Dendritic cell treated with granulocyte-macrophage colony-stimulating factor and Interleukin-4, amounts not matched to agents 40 ng/mL and 50 ng/mL, for 4 days (primary cell): ENCODE measurements at regions not wholly inside any gene's neighbourhood (a gene's known extent, or its start where the extent isn't known, plus 50 kb on each side); places are given as distances from the start of the nearest gene placed in this dataset.

ENCODE experiments used
- H3K27ac Mint-ChIP-seq: one replicate; pipeline ENCODE4 v1.8.0; 2022; ENCODE audit warnings: mild to moderate bottlenecking, mixed read lengths
- H3K27me3 Mint-ChIP-seq: one replicate; pipeline ENCODE4 v1.8.0; 2022; ENCODE audit warnings: mild to moderate bottlenecking, mixed read lengths
- H3K36me3 Mint-ChIP-seq: one replicate; pipeline ENCODE4 v1.8.0; 2022; ENCODE audit warnings: low read depth, mixed read lengths
- H3K4me1 Mint-ChIP-seq: one replicate; pipeline ENCODE4 v1.8.0; 2022; ENCODE audit warnings: low read depth, mixed read lengths
- H3K4me3 Mint-ChIP-seq: one replicate; pipeline ENCODE4 v1.8.0; 2022; ENCODE audit warnings: mild to moderate bottlenecking, moderate library complexity, mixed read lengths
- H3K9me3 Mint-ChIP-seq: one replicate; pipeline ENCODE4 v1.8.0; 2022; ENCODE audit warnings: mixed read lengths
- intact Hi-C: fragments of 100-400 bp; cut with micrococcal nuclease; formaldehyde crosslinking; loops from one replicate; pipeline ENCODE4 v1.15.0; 2022

DNA sequence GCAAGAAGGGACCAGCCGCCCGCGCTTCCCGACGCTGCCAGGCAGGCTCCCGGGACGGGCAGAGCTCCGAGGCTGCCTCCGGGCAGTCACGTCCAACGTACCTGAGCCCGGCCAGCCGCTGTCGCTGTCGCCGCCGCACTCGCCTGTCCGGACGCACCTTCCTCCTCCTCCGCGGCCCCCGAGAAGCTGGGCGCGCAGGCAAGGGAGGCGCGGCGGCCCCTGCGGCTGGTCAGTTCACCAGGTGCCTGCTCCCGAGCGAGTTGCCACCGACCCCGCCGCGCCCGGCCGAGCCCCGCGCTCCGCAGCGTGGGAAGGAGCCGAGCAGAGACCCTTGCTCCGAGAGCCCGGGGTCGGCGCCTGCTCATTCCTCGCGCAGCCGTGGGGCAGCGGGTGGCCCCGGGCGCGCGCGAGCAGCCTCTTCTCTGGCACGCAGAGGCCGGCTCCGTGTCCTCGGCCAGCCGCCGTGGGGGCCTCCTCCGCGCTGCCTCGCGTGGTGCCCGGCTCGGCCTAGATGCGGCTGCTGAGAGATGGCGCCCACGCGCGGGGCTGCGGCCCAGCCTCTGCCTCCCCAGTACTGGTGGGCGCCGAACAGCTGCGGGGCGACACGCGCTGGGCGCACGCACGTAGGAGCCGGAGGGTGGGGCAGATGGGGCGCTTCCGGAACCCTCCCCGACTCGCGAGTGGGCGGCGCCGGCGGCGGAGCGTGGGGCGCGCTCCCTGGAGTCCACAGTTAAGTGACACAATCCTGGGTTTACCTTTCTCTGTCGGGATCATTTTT is 419.4 kb downstream of the UQCRFS1 start:
- no peak overlapping the region for H3K27ac Mint-ChIP-seq
- no peak overlapping the region for H3K4me3 Mint-ChIP-seq
- peaks cover 6% of the 10 kb centered on the region for H3K9me3 Mint-ChIP-seq
- peaks cover 30% of the 10 kb centered on the region for H3K27me3 Mint-ChIP-seq
- no peaks in the 10 kb centered on the region for H3K4me1 Mint-ChIP-seq
- intact Hi-C loops = no loop called here
- H3K36me3 Mint-ChIP-seq = no peaks in the 10 kb centered on the region

GRCh38 chr19:28785971-28786370 is 427.0 kb downstream of the UQCRFS1 start:
- Mint-ChIP-seq H3K36me3 (no peaks in the 10 kb centered on the region), H3K9me3 (peaks cover 35% of the 10 kb centered on the region), H3K4me3 (no peak overlapping the region), H3K27ac (no peak overlapping the region), H3K27me3 (no peaks in the 10 kb centered on the region), H3K4me1 (no peaks in the 10 kb centered on the region)
- intact Hi-C loops = no loop called here

GRCh38 chr19:28764066-28764465 is 448.9 kb downstream of the UQCRFS1 start:
- no peaks in the 10 kb centered on the region for H3K27me3 Mint-ChIP-seq
- no peaks in the 10 kb centered on the region for H3K36me3 Mint-ChIP-seq
- H3K4me1 Mint-ChIP-seq = no peaks in the 10 kb centered on the region
- no peak overlapping the region for H3K27ac Mint-ChIP-seq
- H3K4me3 Mint-ChIP-seq = no peak overlapping the region
- H3K9me3 Mint-ChIP-seq = peaks cover 38% of the 10 kb centered on the region
- intact Hi-C loops = no loop called here

DNA sequence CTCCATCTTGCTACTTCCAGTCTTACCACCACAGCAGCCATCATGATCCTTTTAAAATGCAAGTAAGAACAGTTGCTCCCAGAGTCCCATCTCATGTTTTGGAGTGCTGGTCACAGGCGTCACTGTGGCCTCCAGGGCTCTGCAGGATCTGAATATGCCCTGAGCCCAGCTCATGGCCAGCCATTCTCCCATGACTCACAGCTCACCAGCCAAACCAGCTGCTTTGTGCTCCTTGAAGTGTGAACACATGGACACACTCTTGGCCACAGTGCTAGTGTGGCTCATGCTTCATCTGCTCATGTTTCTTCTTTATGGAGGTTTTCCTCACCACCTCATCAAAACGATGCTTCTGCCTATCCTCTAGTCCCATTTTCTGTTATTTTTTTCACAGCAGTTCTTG is 466.5 kb downstream of the UQCRFS1 start:
- H3K27me3 Mint-ChIP-seq = no peaks in the 10 kb centered on the region
- intact Hi-C loops = no loop called here
- peaks cover 7% of the 10 kb centered on the region for H3K9me3 Mint-ChIP-seq
- H3K27ac Mint-ChIP-seq = no peak overlapping the region
- no peaks in the 10 kb centered on the region for H3K36me3 Mint-ChIP-seq
- no peaks in the 10 kb centered on the region for H3K4me1 Mint-ChIP-seq
- H3K4me3 Mint-ChIP-seq = no peak overlapping the region

DNA sequence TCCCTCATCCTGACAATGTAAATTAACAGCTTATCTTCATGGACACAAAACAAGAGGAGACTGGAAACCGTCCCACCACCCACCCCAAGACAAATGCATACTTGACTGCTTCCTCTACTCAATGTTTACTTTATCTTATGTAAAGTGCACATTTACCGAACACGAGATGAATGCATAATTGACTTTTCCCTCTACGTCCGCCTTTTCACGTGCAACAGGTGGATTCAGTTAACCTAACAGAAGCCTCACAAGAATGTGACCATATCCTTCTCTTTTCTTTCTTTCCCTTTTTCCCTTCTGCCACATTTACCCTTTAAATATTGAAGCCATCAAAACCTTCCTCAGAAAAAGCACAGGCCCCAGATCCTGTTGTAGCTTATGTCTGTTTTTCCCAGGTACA is 468.0 kb downstream of the UQCRFS1 start:
- Mint-ChIP-seq H3K36me3 (no peaks in the 10 kb centered on the region), H3K4me3 (no peak overlapping the region)
- intact Hi-C loops = no loop called here

DNA sequence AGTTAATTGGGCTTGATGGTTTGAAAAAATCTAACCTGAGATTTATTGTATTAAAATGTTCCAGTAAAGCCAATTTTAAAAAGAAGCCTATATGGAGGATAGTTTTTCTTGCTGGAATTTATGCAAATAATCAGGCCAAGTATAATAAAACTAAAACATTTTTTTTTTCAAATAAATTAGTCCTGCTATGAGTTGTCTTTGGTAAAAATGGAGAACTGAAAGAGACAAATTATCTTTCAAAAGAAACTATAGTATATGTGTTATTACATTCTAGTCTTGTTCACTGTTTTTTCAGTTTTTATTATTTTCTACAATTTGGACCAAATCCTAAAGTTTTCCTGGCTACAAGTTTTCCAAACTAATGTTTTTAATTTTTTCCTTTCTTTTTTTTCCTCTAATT is 468.9 kb downstream of the UQCRFS1 start:
- H3K9me3 Mint-ChIP-seq = no peaks in the 10 kb centered on the region
- no peaks in the 10 kb centered on the region for H3K4me1 Mint-ChIP-seq
- H3K4me3 Mint-ChIP-seq = no peak overlapping the region
- no peak overlapping the region for H3K27ac Mint-ChIP-seq
- H3K27me3 Mint-ChIP-seq = no peaks in the 10 kb centered on the region
- intact Hi-C loops = no loop called here
- H3K36me3 Mint-ChIP-seq = no peaks in the 10 kb centered on the region

More for the DNA sequence above, 468.0 kb downstream of the UQCRFS1 start:
- Mint-ChIP-seq H3K27ac (no peak overlapping the region), H3K4me1 (no peaks in the 10 kb centered on the region), H3K27me3 (no peaks in the 10 kb centered on the region), H3K9me3 (no peaks in the 10 kb centered on the region)

DNA sequence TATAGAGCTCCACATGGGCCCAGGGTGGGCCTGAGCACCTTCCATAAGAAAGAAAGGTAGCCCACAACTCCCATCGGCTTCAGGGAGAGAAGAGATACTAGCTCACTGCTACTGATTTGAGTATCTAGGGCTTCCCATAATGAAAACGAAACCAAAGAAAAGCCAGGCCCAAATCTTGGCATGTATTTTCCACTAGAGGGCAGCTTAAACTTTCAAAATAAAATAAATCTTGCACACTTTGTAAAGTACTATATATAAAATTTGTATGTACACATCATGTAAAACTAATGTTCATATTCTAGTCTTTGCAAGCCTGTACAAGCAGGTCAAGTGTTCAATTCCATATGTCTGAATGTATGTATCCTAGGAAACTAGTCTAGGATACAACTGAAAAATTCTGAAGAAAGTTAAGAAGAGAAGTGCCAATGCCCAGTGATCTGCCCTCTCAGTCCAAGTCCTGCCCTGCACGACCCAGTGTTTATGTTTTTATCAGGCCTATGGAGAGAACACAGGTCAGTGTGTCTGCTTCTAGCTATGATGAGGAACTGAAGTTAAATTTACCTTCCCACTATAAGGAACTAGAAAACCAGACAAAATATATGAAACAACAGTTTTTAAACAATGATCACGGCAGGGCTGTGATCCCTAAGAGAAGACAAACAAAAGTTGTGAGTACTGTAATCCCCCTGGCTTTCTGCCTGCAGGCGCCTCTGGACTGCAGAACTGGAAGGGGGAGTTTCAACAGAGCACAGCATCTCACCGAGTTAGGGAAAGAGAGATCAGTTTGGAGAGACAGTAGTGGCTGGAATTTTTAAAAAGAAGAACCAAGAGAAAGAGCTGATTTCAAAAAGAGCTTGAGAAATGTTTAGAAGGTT is 475.7 kb downstream of the UQCRFS1 start:
- H3K9me3 Mint-ChIP-seq = no peaks in the 10 kb centered on the region
- H3K36me3 Mint-ChIP-seq = no peaks in the 10 kb centered on the region
- intact Hi-C loops = no loop called here
- peaks cover 1% of the 10 kb centered on the region for H3K27me3 Mint-ChIP-seq
- no peak overlapping the region for H3K27ac Mint-ChIP-seq
- H3K4me3 Mint-ChIP-seq = no peak overlapping the region
- H3K4me1 Mint-ChIP-seq = peaks cover 5% of the 10 kb centered on the region

- H3K4me1 Mint-ChIP-seq = peaks cover 5% of the 10 kb centered on the region
- peaks cover 1% of the 10 kb centered on the region for H3K27me3 Mint-ChIP-seq
- H3K27ac Mint-ChIP-seq = no peak overlapping the region
- H3K36me3 Mint-ChIP-seq = no peaks in the 10 kb centered on the region
- H3K4me3 Mint-ChIP-seq = no peak overlapping the region
- intact Hi-C loops = no loop called here
- no peaks in the 10 kb centered on the region for H3K9me3 Mint-ChIP-seq
These were observed 476.4 kb downstream of the UQCRFS1 start for GRCh38 chr19:28736528-28736927.

- peaks cover 27% of the 10 kb centered on the region for H3K27me3 Mint-ChIP-seq
- H3K9me3 Mint-ChIP-seq = no peaks in the 10 kb centered on the region
- intact Hi-C loops = no loop called here
- peaks cover under 1% of the 10 kb centered on the region for H3K4me1 Mint-ChIP-seq
- no peaks in the 10 kb centered on the region for H3K36me3 Mint-ChIP-seq
- no peak overlapping the region for H3K4me3 Mint-ChIP-seq
- H3K27ac Mint-ChIP-seq = no peak overlapping the region
These were observed 481.4 kb downstream of the UQCRFS1 start for GRCh38 chr19:28731577-28731976.

GRCh38 chr19:28730791-28731512 is 482.0 kb downstream of the UQCRFS1 start:
- Mint-ChIP-seq H3K4me1 (no peaks in the 10 kb centered on the region), H3K4me3 (no peak overlapping the region), H3K36me3 (no peaks in the 10 kb centered on the region), H3K9me3 (no peaks in the 10 kb centered on the region), H3K27me3 (peaks cover 30% of the 10 kb centered on the region), H3K27ac (no peak overlapping the region)
- intact Hi-C loops = no loop called here

DNA sequence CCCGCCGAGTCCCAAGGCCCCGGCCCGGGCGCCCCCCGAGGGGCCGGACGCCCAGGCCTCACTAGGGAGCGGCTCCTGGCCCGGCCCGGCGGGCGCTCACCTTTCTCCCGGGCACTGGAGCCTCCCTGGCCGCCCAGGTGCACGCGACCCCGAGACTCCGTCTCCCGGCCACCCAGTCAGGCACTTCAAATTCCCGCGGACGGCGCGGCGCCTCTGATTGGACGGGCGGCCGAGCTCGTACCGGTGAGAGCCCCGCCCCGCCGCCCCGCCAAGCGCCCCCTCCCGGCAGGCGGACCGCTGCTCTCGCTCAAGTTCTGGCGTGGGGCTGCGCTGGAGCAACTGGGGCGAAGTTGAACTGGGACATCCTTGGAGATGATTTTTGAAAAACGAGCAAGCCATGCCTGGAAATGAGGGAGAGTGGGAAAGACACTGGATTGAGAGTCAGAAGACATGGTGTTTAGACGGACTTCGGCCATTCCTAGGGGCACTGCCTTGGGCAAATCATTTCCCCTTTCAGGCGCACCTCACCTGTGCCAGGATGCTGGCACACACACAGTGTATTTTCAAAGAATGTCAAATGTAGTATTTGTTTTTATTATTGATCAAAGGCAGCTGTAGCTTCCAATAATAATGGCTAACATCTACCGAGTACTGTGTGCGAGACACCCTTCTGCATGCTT is 485.3 kb downstream of the UQCRFS1 start:
- Mint-ChIP-seq H3K27me3 (peaks cover 36% of the 10 kb centered on the region), H3K36me3 (no peaks in the 10 kb centered on the region), H3K4me1 (no peaks in the 10 kb centered on the region), H3K9me3 (no peaks in the 10 kb centered on the region), H3K4me3 (no peak overlapping the region), H3K27ac (no peak overlapping the region)
- intact Hi-C loops = no loop called here

DNA sequence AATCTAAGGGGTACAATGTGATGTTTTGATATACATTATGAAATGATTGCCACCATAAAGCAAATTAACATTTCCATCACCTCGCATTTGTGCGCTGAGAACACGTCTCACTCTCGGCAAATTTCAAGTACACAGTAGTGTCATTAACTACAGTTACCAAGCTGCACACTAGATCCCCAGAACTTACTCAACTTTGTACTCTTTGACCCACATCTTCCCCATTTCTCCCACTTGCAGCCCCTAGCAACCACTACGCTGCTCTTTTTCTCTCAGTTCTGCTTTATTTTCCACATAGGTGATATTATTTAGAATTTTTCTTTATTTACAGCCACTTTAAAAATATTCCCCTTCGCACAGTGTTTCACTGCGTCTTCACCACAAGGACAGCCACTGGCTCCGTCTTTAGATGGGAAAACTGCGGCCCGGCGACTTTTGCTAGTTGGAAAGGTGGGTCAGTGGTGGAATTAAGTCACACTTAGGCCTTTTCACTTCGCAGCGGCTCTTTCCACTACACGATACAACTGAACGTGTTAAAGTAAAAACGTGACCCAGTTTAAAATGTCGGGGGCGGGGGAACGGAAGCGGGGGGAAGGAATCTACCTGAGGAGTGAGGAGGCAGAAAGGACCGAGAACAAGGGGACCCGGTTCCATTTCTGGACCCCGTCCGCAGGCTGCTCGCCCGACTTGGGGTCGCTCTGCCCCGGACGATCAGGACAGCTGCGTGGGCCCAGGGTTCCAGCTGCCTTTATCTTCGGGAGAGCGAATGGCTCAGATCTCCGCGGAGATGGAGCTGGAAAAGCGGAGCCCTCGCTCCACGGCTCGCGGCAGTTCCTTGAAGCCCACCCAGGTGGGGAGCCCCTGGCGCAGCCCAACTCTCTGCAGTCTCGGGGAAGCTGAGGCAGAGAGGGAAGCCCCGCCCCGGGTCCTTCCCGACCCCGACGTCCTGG is 486.1 kb downstream of the UQCRFS1 start:
- no peaks in the 10 kb centered on the region for H3K9me3 Mint-ChIP-seq
- no peaks in the 10 kb centered on the region for H3K4me1 Mint-ChIP-seq
- H3K4me3 Mint-ChIP-seq = no peak overlapping the region
- H3K36me3 Mint-ChIP-seq = no peaks in the 10 kb centered on the region
- intact Hi-C loops = no loop called here
- H3K27ac Mint-ChIP-seq = no peak overlapping the region
- H3K27me3 Mint-ChIP-seq = peaks cover 36% of the 10 kb centered on the region

- H3K27ac Mint-ChIP-seq = no peak overlapping the region
- H3K4me3 Mint-ChIP-seq = no peak overlapping the region
- intact Hi-C loops = no loop called here
- no peaks in the 10 kb centered on the region for H3K4me1 Mint-ChIP-seq
- H3K27me3 Mint-ChIP-seq = peaks cover 2% of the 10 kb centered on the region
- no peaks in the 10 kb centered on the region for H3K9me3 Mint-ChIP-seq
- no peaks in the 10 kb centered on the region for H3K36me3 Mint-ChIP-seq
These were observed 494.0 kb downstream of the UQCRFS1 start for GRCh38 chr19:28718909-28719308.
